Central memory CD8-positive, alpha-beta T cell (primary cell): ENCODE measurements at regions not wholly inside any gene's neighbourhood (a gene's known extent, or its start where the extent isn't known, plus 50 kb on each side); places are given as distances from the start of the nearest gene placed in this dataset.
"Not testable (repeated sequence)": the region's sequence is repeated elsewhere in the genome, so short reads cannot be mapped to it uniquely, and the experiment has no call there.

Experiments used
- ATAC-seq: fragments of 150-1000 bp; cut with Tn5 transposase; replicated peaks from 2 replicates; pipeline ENCODE4 v1.10.0; 2022; ENCODE audit warnings: mild to moderate bottlenecking, moderate FRiP score, moderate number of reproducible peaks; ENCODE audit not compliant: poor library complexity, severe bottlenecking; ENCODE audit errors: extremely low read depth
- DNase-seq, 2 donors: peaks; one replicate each; pipeline ENCODE4 v3.0.0; 2021; ENCODE audit warnings: low spot score in 2 of 2
- H3K27ac Mint-ChIP-seq: one replicate; pipeline ENCODE4 v1.8.0; 2022; ENCODE audit warnings: low read depth, mild to moderate bottlenecking, moderate library complexity, mixed read lengths
- H3K27me3 Mint-ChIP-seq: one replicate; pipeline ENCODE4 v1.8.0; 2022; ENCODE audit warnings: mixed read lengths
- H3K36me3 Mint-ChIP-seq: one replicate; pipeline ENCODE4 v1.8.0; 2022; ENCODE audit warnings: mild to moderate bottlenecking, moderate library complexity, mixed read lengths; ENCODE audit not compliant: insufficient read depth
- H3K4me1 Mint-ChIP-seq: one replicate; pipeline ENCODE4 v1.8.0; 2022; ENCODE audit warnings: mixed read lengths
- H3K4me3 Mint-ChIP-seq: one replicate; pipeline ENCODE4 v1.8.0; 2022; ENCODE audit warnings: mild to moderate bottlenecking, moderate library complexity, mixed read lengths
- H3K9me3 Mint-ChIP-seq: one replicate; pipeline ENCODE4 v1.8.0; 2022; ENCODE audit warnings: mixed read lengths

DNA sequence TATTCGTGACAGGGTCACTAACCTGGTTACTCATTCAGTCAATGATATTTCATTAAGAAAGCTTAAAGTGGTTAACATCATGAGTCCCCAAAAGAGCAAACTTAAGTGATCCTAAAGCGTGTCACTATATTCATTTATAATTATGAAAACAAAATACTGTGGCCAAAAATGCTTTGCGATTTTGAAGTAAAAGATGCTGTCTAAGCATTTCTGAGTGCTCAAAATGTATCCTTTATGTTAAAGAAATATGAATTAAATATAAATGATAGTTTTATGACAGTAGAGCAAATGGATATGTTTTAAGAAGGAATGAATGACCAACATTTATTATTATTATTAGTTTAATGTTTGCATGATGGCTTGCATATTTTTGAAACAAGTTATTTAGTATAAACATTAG, 72.6 kb upstream of the CDC42EP3 start:
- ATAC-seq (no peak), DNase-seq (no peak)
- no peaks in the 10 kb centered on the region for H3K9me3 Mint-ChIP-seq
- no peak overlapping the region for H3K4me3 Mint-ChIP-seq
- no peaks in the 10 kb centered on the region for H3K36me3 Mint-ChIP-seq
- no peak overlapping the region for H3K27ac Mint-ChIP-seq
- H3K4me1 Mint-ChIP-seq, result no peaks in the 10 kb centered on the region
- H3K27me3 Mint-ChIP-seq, result peaks cover 8% of the 10 kb centered on the region

DNA sequence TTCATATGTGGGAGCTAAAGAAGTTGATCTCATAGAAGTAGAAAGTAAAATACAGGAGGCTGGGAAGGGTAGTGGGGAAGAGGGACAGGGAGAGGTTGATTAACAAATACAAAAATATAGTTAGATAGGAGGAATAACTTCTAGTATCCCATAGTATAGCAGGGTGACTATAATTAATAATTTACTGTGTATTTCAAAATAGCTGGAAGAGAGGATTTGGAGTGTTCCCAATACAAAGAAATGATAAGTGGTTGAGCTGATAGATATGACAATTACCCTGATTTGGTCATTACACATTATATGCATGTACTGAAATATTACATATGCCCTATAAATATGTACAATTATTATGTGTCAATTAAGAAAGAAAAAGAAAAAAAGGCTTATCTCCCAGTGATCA, 73.5 kb upstream of the CDC42EP3 start:
- not testable (repeated sequence) for H3K36me3 Mint-ChIP-seq, ATAC-seq, H3K27me3 Mint-ChIP-seq

DNA sequence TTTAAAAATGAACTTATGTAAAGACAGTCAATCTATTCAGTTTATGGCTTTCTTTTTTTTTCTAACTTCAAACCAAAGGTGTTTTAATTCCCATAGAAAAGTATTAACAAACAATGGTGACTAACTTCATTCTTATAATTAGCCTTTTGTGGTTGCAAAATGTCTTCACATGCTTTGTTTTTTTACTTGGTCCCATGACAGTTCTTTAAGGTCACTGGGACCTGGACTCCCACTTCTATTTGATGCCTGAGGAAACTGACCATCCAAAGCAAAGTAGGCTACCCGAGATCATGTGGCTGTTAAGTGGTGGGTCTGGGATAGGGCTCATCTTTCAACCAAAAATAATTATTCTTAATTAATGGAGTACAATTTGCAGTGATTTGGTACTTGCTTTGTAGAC, 74.6 kb upstream of the CDC42EP3 start:
- not testable (repeated sequence) for H3K4me3 Mint-ChIP-seq, H3K4me1 Mint-ChIP-seq, H3K27ac Mint-ChIP-seq, DNase-seq, H3K9me3 Mint-ChIP-seq, H3K27me3 Mint-ChIP-seq, H3K36me3 Mint-ChIP-seq, ATAC-seq

More for the DNA sequence above, 73.5 kb upstream of the CDC42EP3 start:
- H3K27ac Mint-ChIP-seq, H3K9me3 Mint-ChIP-seq, H3K4me1 Mint-ChIP-seq, DNase-seq, H3K4me3 Mint-ChIP-seq: not testable (repeated sequence)

DNA sequence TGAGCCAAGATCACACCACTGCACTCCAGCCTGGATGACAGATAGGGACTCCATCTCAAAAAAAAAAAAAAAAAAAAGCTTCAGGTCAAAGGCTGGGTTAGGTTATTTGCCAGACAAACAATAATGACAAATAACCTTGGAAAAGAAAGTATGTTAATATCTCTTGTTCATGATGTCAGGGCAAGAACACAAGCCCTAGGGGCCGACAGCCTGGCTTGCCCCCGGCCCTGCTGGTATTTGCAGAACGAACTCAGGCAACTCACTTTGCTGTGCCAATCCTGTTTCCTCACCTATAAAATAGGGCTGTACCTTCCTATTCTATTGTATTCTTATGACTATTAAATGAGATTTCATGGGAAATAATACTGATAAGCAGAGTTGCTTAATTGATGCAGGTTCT, 75.4 kb upstream of the CDC42EP3 start:
- H3K4me1 Mint-ChIP-seq, result no peaks in the 10 kb centered on the region

DNA sequence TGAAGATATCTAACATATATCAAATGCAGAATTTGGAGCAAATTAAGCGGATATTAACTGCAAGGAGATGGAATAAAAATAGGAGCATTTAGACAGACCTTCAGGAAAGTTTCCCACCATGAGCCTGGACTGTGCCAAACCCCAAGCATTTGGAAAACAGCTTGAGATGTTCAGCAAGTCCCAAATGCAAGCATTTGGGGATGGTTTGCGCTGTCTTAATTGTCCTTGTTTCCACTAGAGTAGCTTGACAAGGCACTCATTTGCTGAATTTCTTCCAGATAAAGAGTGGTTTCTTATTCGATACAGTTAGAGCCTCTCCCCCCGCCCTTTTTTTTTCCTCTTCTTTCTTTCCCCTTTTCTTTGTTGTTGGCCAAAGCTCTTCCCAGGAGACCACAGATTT, 77.1 kb upstream of the CDC42EP3 start:
- Mint-ChIP-seq H3K4me3 (no peak overlapping the region), H3K36me3 (no peaks in the 10 kb centered on the region), H3K4me1 (no peaks in the 10 kb centered on the region), H3K9me3 (no peaks in the 10 kb centered on the region), H3K27ac (no peak overlapping the region), H3K27me3 (no peaks in the 10 kb centered on the region)
- no peak for ATAC-seq
- no peak for DNase-seq

More for the DNA sequence above, 75.4 kb upstream of the CDC42EP3 start:
- Mint-ChIP-seq H3K27ac (no peak overlapping the region), H3K4me3 (no peak overlapping the region), H3K9me3 (no peaks in the 10 kb centered on the region), H3K27me3 (peaks cover 7% of the 10 kb centered on the region), H3K36me3 (no peaks in the 10 kb centered on the region)
- DNase-seq (no peak), ATAC-seq (no peak)

DNA sequence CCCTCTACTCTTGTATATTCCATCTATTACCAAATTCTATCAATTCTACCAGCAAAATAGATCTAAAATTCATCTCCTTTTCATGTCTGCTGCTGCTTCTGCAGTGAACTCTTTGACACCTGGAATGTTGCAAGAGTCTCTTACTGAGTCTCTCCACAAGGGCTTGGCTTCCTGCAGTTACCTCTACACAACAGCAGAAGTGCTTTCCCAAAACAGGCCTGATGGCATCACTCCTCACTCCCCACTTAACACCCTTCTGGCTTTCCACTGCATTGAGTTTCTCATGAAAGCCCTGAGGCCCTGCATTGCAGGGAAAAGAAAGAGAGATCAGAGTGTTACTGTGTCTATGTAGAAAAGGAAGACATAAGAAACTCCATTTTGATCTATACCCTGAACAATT, 78.8 kb upstream of the CDC42EP3 start:
- H3K27me3 Mint-ChIP-seq, DNase-seq, H3K36me3 Mint-ChIP-seq, H3K27ac Mint-ChIP-seq, H3K4me1 Mint-ChIP-seq, H3K4me3 Mint-ChIP-seq, ATAC-seq, H3K9me3 Mint-ChIP-seq: not testable (repeated sequence)

DNA sequence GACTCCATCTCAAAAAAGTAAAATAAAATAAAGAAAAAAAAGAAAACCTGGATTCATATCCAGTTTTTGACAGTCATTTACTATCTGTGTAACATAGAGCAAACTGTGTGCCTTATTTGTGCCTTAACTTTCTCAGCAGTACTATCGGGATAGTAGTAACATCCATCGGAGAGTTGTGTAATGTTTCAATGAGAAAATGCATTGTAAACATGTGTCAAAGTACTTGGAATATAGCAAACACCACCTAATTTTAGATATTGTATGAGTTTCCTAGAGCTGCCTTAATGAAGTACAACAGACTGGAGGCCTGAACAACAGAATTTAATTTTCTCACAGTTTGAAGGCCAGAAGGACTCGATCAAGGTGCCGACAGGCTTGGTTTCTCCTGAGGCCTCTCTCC, 81.3 kb upstream of the CDC42EP3 start:
- no peak for ATAC-seq
- Mint-ChIP-seq H3K9me3 (no peaks in the 10 kb centered on the region), H3K4me3 (no peak overlapping the region), H3K36me3 (no peaks in the 10 kb centered on the region), H3K27ac (no peak overlapping the region), H3K27me3 (no peaks in the 10 kb centered on the region), H3K4me1 (no peaks in the 10 kb centered on the region)
- no peak for DNase-seq

DNA sequence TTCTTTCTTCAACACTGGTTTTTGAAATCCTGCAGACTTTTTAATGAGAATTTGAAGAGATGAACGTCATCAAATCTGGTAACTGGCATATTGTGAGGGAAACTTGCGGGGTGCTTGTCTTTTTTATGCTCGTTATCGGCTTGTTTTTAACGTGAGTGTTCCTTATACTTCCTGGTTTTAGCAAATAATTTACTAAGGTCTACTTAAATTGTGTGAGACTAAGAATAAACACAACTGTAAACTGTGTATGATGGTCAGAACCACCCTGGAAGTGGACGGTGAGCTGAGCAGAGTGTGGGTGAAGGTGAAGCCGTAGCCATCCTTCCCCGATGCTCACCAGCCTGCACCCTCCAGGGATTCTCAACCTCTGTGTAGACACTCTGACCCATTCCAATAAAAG, 82.3 kb upstream of the CDC42EP3 start:
- no peak for DNase-seq
- Mint-ChIP-seq H3K4me3 (no peak overlapping the region), H3K4me1 (no peaks in the 10 kb centered on the region), H3K27ac (no peak overlapping the region), H3K27me3 (no peaks in the 10 kb centered on the region), H3K9me3 (no peaks in the 10 kb centered on the region), H3K36me3 (no peaks in the 10 kb centered on the region)
- ATAC-seq, result no peak

DNA sequence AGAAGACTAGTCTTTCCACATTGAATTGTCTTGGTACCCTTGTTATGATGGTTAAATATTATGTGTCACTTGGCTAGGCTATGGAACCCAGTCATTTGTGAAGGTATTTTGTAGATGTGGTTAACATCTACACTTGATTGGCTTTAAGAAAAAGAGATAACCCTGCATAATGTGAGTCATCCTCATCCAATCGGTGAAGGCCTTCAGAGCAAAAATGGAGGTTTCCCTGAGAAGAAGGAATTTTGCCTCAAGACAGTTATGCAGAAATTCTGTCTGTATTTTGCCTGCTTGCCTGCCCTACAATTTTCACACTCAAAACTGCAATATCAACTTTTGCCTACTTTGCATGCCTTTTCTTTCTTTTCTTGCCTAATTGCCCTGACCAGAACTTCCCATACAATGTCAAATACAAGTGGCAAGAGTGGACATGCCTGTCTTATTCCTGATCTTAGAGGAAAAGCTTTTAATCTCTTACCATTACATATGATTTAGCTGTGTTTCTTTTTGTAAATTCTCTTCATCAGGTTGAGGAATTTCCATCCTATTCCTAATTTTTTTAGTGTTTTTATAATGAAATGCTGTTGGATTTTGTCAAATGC, 84.6 kb upstream of the CDC42EP3 start:
- not testable (repeated sequence) for H3K27ac Mint-ChIP-seq, DNase-seq, H3K36me3 Mint-ChIP-seq, H3K4me1 Mint-ChIP-seq, H3K27me3 Mint-ChIP-seq, H3K9me3 Mint-ChIP-seq, ATAC-seq, H3K4me3 Mint-ChIP-seq

DNA sequence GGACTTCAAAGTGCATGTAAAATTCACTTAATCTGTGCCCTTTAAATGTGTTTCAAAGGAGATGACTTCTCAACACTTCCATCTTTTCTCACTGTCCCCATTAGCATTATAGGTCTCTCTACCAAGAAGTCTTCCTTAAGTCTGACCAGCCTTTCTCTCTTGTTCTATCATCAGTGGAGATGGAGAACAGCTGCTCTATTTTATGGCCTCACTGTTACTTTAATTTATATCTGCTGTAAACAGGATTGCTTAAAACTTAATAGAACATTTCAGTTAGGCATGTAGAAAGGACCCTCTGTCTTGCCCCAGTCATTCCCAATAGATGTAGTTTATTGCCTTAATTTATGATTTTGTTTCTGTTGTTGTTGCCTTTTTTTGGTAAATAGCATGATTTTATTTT, 86.0 kb upstream of the CDC42EP3 start:
- not testable (repeated sequence) for H3K36me3 Mint-ChIP-seq

DNA sequence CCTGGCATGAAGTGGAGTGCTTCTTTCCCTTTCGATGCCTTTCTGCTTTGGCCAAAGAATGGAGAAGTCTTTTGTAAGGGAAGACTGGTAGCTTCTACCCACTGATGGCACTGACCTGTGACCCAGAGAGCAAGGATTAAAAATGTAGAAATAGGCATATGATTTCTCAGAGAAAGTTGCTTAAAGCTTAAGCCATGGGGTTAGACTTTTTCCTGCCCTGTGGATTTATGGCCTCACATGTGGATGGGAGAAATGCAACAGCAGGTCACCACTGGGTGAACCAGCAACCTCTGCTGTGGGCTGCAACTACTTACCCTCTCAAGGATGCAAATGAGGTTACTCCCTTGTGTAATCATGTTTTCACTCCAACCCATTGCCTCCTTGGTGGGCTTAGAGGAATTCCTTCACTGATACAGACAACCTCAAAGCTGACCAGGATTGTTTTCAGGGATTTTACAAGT, 86.7 kb upstream of the CDC42EP3 start:
- DNase-seq, result not testable (repeated sequence)

More for the DNA sequence above, 86.0 kb upstream of the CDC42EP3 start:
- not testable (repeated sequence) for ATAC-seq, H3K27me3 Mint-ChIP-seq, DNase-seq, H3K4me1 Mint-ChIP-seq, H3K4me3 Mint-ChIP-seq, H3K9me3 Mint-ChIP-seq, H3K27ac Mint-ChIP-seq

DNA sequence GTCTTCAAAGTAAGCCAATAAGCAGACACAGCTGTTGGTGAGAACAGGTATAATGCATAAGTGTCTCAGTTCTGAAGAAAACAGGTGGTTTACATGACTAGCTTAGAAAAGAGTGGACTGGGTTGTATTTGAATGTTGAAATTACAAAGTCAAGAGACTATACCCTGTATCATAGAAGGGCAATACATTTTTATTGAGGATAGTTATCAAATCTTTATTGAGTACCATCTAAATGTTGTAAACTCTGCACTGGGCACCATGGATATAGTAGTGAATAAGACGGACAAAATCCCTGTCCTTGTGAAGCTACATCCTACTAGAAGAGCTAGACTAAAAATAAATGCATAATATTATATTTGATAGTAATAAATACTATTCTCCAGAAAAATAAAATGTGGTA, 88.5 kb upstream of the CDC42EP3 start:
- not testable (repeated sequence) for H3K27me3 Mint-ChIP-seq, H3K27ac Mint-ChIP-seq, H3K9me3 Mint-ChIP-seq, DNase-seq, H3K4me1 Mint-ChIP-seq, ATAC-seq, H3K4me3 Mint-ChIP-seq, H3K36me3 Mint-ChIP-seq

More for the DNA sequence above, 86.7 kb upstream of the CDC42EP3 start:
- H3K27ac Mint-ChIP-seq, H3K36me3 Mint-ChIP-seq, H3K4me1 Mint-ChIP-seq, ATAC-seq, H3K9me3 Mint-ChIP-seq, H3K27me3 Mint-ChIP-seq, H3K4me3 Mint-ChIP-seq: not testable (repeated sequence)

DNA sequence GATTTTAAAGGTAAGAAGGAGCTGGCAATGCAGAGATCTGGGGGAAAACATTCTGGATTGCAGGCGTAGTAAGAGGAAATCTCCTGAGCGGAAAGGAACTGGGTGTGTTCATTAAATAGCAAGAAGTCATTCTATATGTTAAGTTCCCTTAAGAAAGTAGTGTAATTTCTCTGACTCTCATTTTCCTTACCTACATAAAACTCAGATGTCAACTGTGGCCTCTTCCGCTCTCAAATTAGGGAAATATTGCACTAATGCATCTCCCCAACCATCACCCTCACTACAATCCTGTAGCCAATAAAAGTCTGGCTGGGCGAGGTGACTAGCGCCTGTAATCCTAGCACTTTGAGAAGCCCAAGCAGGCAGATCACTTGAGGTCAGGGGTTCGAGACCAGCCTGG, 89.0 kb upstream of the CDC42EP3 start:
- H3K4me1 Mint-ChIP-seq, result no peaks in the 10 kb centered on the region
- H3K27ac Mint-ChIP-seq, result no peak overlapping the region
- no peaks in the 10 kb centered on the region for H3K27me3 Mint-ChIP-seq
- peaks cover 3% of the 10 kb centered on the region for H3K36me3 Mint-ChIP-seq
- no peak for ATAC-seq
- H3K9me3 Mint-ChIP-seq, result no peaks in the 10 kb centered on the region
- DNase-seq, result no peak
- H3K4me3 Mint-ChIP-seq, result no peak overlapping the region

DNA sequence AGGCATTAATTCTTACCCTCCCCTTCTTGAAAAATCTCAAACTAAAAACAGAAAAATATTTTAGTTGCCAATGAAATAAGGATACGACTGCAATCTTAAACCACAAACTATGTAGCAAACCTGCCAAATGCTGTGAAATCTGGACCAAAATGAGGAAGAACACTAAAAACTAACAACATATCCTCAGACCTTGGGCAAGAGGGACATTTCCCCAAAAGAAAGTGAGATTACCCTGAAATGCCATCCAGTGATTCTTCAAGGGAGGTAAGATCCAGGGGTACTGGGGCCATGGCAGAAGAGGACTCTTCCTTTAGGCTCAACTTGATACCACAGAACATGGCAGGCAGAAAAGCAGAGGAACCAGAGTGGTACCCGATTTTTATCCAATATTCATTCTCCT, 90.8 kb upstream of the CDC42EP3 start:
- not testable (repeated sequence) for H3K27me3 Mint-ChIP-seq, H3K36me3 Mint-ChIP-seq, H3K27ac Mint-ChIP-seq, ATAC-seq, H3K4me1 Mint-ChIP-seq, H3K9me3 Mint-ChIP-seq, DNase-seq, H3K4me3 Mint-ChIP-seq
